GM12801 (cell line): ENCODE measurements at regions not wholly inside any gene's neighbourhood (a gene's known extent, or its start where the extent isn't known, plus 50 kb on each side); places are given as distances from the start of the nearest gene placed in this dataset.

Experiments
- CTCF ChIP-seq: IDR thresholded peaks from one replicate; pipeline ENCODE4 v1.5.1; 2011; ENCODE audit warnings: control low read depth; ENCODE audit not compliant: insufficient read length; ENCODE audit errors: extremely low read depth

GRCh38 chr9:30506749-30507148 is 1877.7 kb upstream of the ACO1 start:
- no peak for TF ChIP-seq CTCF

GRCh38 chr9:30507166-30507565 is 1877.3 kb upstream of the ACO1 start:
- no peak for TF ChIP-seq CTCF

- no peak for TF ChIP-seq CTCF
These were observed 1872.8 kb upstream of the ACO1 start for GRCh38 chr9:30511666-30512065.

GRCh38 chr9:30519166-30519565 is 1865.3 kb upstream of the ACO1 start:
- TF ChIP-seq CTCF: no peak

- TF ChIP-seq CTCF: no peak
These were observed 1864.7 kb upstream of the ACO1 start for GRCh38 chr9:30519756-30520155.

GRCh38 chr9:30522061-30522460 is 1862.4 kb upstream of the ACO1 start:
- TF ChIP-seq CTCF: no peak

GRCh38 chr9:30522486-30522885 is 1862.0 kb upstream of the ACO1 start:
- no peak for TF ChIP-seq CTCF

- no peak for TF ChIP-seq CTCF
These were observed 1860.1 kb upstream of the ACO1 start for GRCh38 chr9:30524311-30524710.
